Epithelial cell of esophagus (primary cell): ENCODE measurements at regions not wholly inside any gene's neighbourhood (a gene's known extent, or its start where the extent isn't known, plus 50 kb on each side); places are given as distances from the start of the nearest gene placed in this dataset.

ENCODE experiments used
- DNase-seq: peaks from one replicate; pipeline ENCODE4 v3.0.0; 2010; ENCODE audit warnings: low read depth
- H3K4me3 ChIP-seq: 2 replicates; pipeline ENCODE4 v1.5.1; 2011; ENCODE audit warnings: mild to moderate bottlenecking, low read length, control low read depth
- CTCF ChIP-seq: IDR thresholded peaks from 2 replicates; pipeline ENCODE4 v1.5.1; 2011; ENCODE audit warnings: low read depth, mild to moderate bottlenecking, low read length, control low read depth, inconsistent platforms; ENCODE audit not compliant: insufficient read depth; ENCODE audit errors: missing control alignments

- no peak for TF ChIP-seq CTCF
- H3K4me3 ChIP-seq: no peak overlapping the region
- DNase-seq: no peak
These were observed 129.6 kb upstream of the SPEF2 start for GRCh38 chr5:35488055-35488454.

- no peak for TF ChIP-seq CTCF
- H3K4me3 ChIP-seq: no peak overlapping the region
- no peak for DNase-seq
These were observed 130.2 kb upstream of the SPEF2 start for GRCh38 chr5:35487233-35488025.

GRCh38 chr5:35485487-35485886, 132.2 kb upstream of the SPEF2 start:
- no peak overlapping the region for H3K4me3 ChIP-seq
- no peak for DNase-seq
- TF ChIP-seq CTCF: no peak

- H3K4me3 ChIP-seq: no peak overlapping the region
- no peak for TF ChIP-seq CTCF
- no peak for DNase-seq
These were observed 133.4 kb upstream of the SPEF2 start for GRCh38 chr5:35484241-35484640.

- TF ChIP-seq CTCF: no peak
- no peak overlapping the region for H3K4me3 ChIP-seq
- DNase-seq: no peak
These were observed 133.9 kb upstream of the SPEF2 start for GRCh38 chr5:35483780-35484179.

- no peak overlapping the region for H3K4me3 ChIP-seq
- DNase-seq: no peak
- no peak for TF ChIP-seq CTCF
These were observed 134.5 kb upstream of the SPEF2 start for GRCh38 chr5:35483191-35483590.
